ENCODE measurements at regions not wholly inside any gene's neighbourhood (a gene's known extent, or its start where the extent isn't known, plus 50 kb on each side); places are given as distances from the start of the nearest gene placed in this dataset.

DNA sequence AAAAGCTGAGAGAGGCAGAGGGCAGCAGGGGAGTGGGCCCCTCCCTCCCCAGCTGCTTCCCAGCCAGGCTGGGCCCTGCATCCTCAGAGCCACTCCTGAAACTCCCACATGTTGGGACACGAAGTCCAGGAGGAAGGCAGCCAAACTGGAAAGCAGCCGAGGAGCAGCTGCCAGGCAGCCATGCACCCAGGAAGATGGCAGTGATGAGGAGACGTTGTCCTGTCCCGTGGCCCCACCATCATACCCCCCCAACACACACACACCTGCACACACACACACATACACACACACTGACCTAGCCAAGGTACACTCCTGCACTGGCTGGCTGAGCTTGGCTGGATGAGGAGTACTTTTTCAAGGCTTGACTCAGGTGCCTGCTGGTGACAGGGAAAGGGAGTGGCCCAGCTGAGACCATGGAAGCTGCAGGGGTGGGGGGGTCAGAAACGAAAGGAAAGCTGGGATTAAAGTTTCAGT is 106.0 kb downstream of the CYP26B1 start:
- no peak overlapping the region for H3K27ac Mint-ChIP-seq
- no peak overlapping the region for H3K4me3 Mint-ChIP-seq
- POLR2A ChIA-PET: no interaction called here
- TF ChIP-seq, protein P1, sequence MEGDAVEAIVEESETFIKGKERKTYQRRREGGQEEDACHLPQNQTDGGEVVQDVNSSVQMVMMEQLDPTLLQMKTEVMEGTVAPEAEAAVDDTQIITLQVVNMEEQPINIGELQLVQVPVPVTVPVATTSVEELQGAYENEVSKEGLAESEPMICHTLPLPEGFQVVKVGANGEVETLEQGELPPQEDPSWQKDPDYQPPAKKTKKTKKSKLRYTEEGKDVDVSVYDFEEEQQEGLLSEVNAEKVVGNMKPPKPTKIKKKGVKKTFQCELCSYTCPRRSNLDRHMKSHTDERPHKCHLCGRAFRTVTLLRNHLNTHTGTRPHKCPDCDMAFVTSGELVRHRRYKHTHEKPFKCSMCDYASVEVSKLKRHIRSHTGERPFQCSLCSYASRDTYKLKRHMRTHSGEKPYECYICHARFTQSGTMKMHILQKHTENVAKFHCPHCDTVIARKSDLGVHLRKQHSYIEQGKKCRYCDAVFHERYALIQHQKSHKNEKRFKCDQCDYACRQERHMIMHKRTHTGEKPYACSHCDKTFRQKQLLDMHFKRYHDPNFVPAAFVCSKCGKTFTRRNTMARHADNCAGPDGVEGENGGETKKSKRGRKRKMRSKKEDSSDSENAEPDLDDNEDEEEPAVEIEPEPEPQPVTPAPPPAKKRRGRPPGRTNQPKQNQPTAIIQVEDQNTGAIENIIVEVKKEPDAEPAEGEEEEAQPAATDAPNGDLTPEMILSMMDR (IDR thresholded peaks at IDR 0.05): no peak
- H3K36me3 Mint-ChIP-seq (ENCODE audit: low read depth): no peaks in the 10 kb centered on the region
- DNase-seq: no peak
- CTCF ChIA-PET: no interaction called here
- peaks cover 4% of the 10 kb centered on the region for H3K27me3 Mint-ChIP-seq
- H3K4me1 Mint-ChIP-seq (ENCODE audit: low read depth): no peaks in the 10 kb centered on the region
- no peak for ATAC-seq
- peaks cover 8% of the 10 kb centered on the region for H3K9me3 Mint-ChIP-seq
- intact Hi-C loops (cut with micrococcal nuclease): no loop called here

DNA sequence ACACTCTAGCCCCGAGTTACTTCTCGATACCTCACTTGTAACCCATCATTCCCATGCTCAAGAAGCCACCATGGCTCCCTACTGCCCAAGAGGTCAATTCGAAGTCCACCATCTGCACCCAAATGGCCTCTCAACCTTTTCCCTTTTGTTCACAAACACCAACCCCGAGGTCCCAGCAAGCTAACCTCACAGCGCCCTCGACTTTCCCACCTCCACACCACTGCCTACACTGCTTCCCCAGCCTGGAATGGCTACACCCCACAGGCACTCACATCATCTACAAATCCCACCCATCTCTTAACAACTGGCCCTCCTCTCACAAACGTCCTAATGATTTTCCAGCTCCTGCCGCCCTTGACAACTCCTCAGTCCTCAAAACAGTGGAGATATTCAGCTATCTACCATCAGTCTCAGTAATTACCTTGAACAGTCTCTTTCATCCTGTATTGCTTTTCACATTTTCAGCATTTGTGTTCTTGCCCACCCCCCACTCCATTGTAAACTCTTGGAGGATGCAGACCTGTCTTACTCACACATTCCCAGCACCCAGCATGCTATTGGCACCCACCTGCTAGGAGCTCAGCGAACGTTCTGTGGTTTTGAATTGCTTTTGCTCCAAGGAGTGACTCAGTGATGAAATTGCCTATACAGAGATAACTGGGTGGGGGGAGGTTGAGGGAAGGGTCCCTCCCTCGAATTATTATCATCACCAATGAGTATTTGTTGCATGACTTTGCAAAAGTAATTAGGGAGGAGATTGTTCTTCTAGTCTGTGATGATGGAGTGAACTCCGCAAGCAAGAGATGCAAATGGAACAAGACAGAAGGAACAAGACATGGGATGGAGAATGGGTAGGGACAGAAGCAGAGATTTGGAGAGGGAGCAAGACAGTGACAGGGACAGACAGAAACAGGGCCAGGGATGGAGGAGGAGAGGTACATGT is 106.8 kb downstream of the CYP26B1 start:
- intact Hi-C loops (cut with micrococcal nuclease): no loop called here
- no peak overlapping the region for H3K27ac Mint-ChIP-seq
- H3K4me3 Mint-ChIP-seq: no peak overlapping the region
- H3K4me1 Mint-ChIP-seq (ENCODE audit: low read depth): no peaks in the 10 kb centered on the region
- ChIA-PET CTCF (no interaction called here), POLR2A (no interaction called here)
- TF ChIP-seq, protein P1 (IDR thresholded peaks at IDR 0.05): no peak
- H3K27me3 Mint-ChIP-seq: peaks cover 4% of the 10 kb centered on the region
- no peaks in the 10 kb centered on the region for H3K36me3 Mint-ChIP-seq (ENCODE audit: low read depth)
- ATAC-seq (no peak), DNase-seq (no peak)
- peaks cover 8% of the 10 kb centered on the region for H3K9me3 Mint-ChIP-seq

DNA sequence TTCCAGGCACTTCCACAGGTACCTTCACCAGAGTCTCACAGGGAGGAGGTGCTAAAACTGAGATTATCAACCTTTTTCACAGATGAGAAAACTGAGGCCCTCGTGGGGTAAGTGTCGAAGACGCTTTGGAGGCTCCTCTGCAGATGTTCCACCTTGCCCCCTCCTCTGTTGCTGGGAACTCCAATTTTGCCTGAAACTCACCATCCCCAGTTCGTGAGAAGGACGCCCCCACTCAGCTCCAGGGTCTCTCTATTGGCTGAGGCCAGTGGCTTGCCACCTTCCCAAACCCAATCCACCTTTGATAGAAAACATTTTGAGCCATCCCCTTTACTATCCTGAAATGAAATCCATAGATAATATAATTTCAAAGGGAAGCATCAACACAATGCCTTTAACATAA is 109.1 kb downstream of the CYP26B1 start:
- TF ChIP-seq, protein P1 (IDR thresholded peaks at IDR 0.05): no peak
- Mint-ChIP-seq H3K4me3 (no peak overlapping the region), H3K27ac (no peak overlapping the region), H3K27me3 (peaks cover 4% of the 10 kb centered on the region), H3K9me3 (peaks cover 4% of the 10 kb centered on the region), H3K36me3 (ENCODE audit: low read depth) (no peaks in the 10 kb centered on the region), H3K4me1 (ENCODE audit: low read depth) (no peaks in the 10 kb centered on the region)
- no peak for ATAC-seq
- no peak for DNase-seq
- intact Hi-C loops (cut with micrococcal nuclease): no loop called here
- ChIA-PET POLR2A (no interaction called here), CTCF (no interaction called here)

DNA sequence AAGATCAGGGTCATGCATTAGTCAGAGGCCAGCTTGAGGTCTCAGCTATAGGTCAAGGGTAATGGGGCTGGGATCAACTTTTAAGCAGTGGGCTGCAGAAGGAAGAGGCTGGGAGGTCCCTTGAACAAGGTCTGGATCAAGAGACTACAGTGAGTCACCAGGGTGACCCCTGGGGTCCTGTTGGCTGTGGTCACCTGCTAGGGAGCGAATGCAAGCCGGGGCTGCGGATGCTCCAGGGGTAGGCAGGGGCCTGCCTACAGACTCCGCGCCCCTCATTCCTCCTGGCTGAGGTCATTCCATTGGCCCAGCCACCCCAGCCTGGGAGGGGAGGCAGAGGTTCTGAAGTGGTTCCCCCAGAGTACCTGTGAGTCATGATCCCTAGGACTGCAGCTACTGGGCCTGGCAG is 110.4 kb downstream of the CYP26B1 start:
- no peak overlapping the region for H3K27ac Mint-ChIP-seq
- H3K9me3 Mint-ChIP-seq: no peaks in the 10 kb centered on the region
- H3K4me3 Mint-ChIP-seq: no peak overlapping the region
- no peaks in the 10 kb centered on the region for H3K36me3 Mint-ChIP-seq (ENCODE audit: low read depth)
- no peaks in the 10 kb centered on the region for H3K4me1 Mint-ChIP-seq (ENCODE audit: low read depth)
- CTCF ChIA-PET: no interaction called here
- H3K27me3 Mint-ChIP-seq: peaks cover 4% of the 10 kb centered on the region
- POLR2A ChIA-PET: no interaction called here
- intact Hi-C loops (cut with micrococcal nuclease): no loop called here
- TF ChIP-seq, protein P1 (IDR thresholded peaks at IDR 0.05): no peak
- no peak for ATAC-seq
- DNase-seq: no peak

DNA sequence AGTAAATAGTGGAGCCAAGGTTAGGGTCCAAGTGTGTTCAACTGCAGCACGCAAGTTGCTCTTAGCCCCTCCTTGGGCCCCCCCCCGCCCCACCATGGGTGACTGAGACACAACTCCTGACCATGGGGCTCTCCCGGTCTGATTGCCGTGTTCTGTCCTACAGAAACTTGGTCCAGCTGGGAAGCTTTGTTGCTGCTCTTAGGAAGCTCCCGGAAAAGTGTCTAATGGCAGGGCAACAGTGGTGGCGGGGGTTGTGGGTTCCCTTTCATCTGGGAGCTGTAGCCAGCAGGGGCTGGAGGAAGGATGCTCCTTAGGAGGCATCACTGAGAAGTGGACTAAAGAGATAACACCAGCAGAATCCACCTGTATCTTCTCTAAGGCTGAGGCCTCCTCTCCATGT is 111.1 kb downstream of the CYP26B1 start:
- no peak for ATAC-seq
- Mint-ChIP-seq H3K4me3 (no peak overlapping the region), H3K27me3 (peaks cover 4% of the 10 kb centered on the region), H3K9me3 (no peaks in the 10 kb centered on the region), H3K36me3 (ENCODE audit: low read depth) (no peaks in the 10 kb centered on the region), H3K4me1 (ENCODE audit: low read depth) (no peaks in the 10 kb centered on the region), H3K27ac (no peak overlapping the region)
- intact Hi-C loops (cut with micrococcal nuclease): no loop called here
- TF ChIP-seq, protein P1 (IDR thresholded peaks at IDR 0.05): no peak
- ChIA-PET CTCF (no interaction called here), POLR2A (no interaction called here)
- no peak for DNase-seq
